T-helper 17 cell (primary cell): ENCODE measurements at regions not wholly inside any gene's neighbourhood (a gene's known extent, or its start where the extent isn't known, plus 50 kb on each side); places are given as distances from the start of the nearest gene placed in this dataset.

Source experiments
- ATAC-seq: fragments of 150-1000 bp; cut with Tn5 transposase; 2 replicates; pipeline ENCODE4 v1.10.0; 2021; ENCODE audit warnings: mild to moderate bottlenecking, moderate library complexity
- DNase-seq, 3 donors: peaks; one replicate each; pipeline versions ENCODE4 v3.0.0 to v3.0.0-alpha.2; 2020 to 2021
- H3K9me3 ChIP-seq: one replicate; pipeline ENCODE4 v1.7.0; 2013; ENCODE audit warnings: low read length, mild to moderate bottlenecking; ENCODE audit not compliant: control insufficient read depth, poor library complexity, severe bottlenecking
- H3K27ac Mint-ChIP-seq: one replicate; pipeline ENCODE4 v1.8.0; 2022; ENCODE audit warnings: mild to moderate bottlenecking, moderate library complexity, mixed read lengths
- H3K27me3 Mint-ChIP-seq: one replicate; pipeline ENCODE4 v1.8.0; 2022; ENCODE audit warnings: mixed read lengths
- H3K36me3 Mint-ChIP-seq: one replicate; pipeline ENCODE4 v1.8.0; 2022; ENCODE audit warnings: low read depth, mixed read lengths
- H3K4me1 Mint-ChIP-seq: one replicate; pipeline ENCODE4 v1.8.0; 2022; ENCODE audit warnings: mild to moderate bottlenecking, mixed read lengths
- H3K4me3 Mint-ChIP-seq: one replicate; pipeline ENCODE4 v1.8.0; 2022; ENCODE audit warnings: mild to moderate bottlenecking, moderate library complexity, mixed read lengths

GRCh38 chr5:111942661-111943401 lies 185.8 kb upstream of the NREP start:
- no peaks in the 10 kb centered on the region for H3K36me3 Mint-ChIP-seq
- H3K27ac Mint-ChIP-seq = no peak overlapping the region
- DNase-seq (no peak), ATAC-seq (no peak)
- no peak overlapping the region for H3K4me3 Mint-ChIP-seq
- H3K9me3 ChIP-seq = no peaks in the 10 kb centered on the region
- peaks cover 9% of the 10 kb centered on the region for H3K27me3 Mint-ChIP-seq
- no peaks in the 10 kb centered on the region for H3K4me1 Mint-ChIP-seq

GRCh38 chr5:111942201-111942600 lies 185.2 kb upstream of the NREP start:
- no peak for ATAC-seq
- H3K4me3 Mint-ChIP-seq = no peak overlapping the region
- no peaks in the 10 kb centered on the region for H3K4me1 Mint-ChIP-seq
- H3K27ac Mint-ChIP-seq = no peak overlapping the region
- no peaks in the 10 kb centered on the region for H3K36me3 Mint-ChIP-seq
- peaks cover 9% of the 10 kb centered on the region for H3K27me3 Mint-ChIP-seq
- no peaks in the 10 kb centered on the region for H3K9me3 ChIP-seq
- no peak for DNase-seq

DNA sequence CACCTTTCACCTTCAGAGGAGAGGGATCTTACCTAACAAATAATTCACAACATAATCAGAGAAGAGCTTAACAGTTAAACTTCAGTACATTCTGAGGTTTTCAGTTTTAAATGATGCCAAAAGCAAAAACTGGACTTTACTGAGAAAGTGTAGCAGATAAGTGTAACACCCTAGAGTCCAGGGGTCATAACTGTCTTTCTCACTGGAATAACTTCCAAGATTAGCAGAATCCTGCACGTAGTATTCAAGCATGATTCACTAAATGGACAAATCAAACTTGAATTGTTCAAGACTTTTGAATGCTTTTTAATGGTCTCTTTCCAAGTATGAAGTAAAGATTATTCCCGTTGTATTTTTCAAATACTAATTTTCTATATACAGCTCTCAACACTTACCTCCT lies 180.1 kb upstream of the NREP start:
- H3K9me3 ChIP-seq = no peaks in the 10 kb centered on the region
- H3K4me3 Mint-ChIP-seq = no peak overlapping the region
- no peaks in the 10 kb centered on the region for H3K36me3 Mint-ChIP-seq
- no peak overlapping the region for H3K27ac Mint-ChIP-seq
- no peaks in the 10 kb centered on the region for H3K4me1 Mint-ChIP-seq
- no peak for ATAC-seq
- H3K27me3 Mint-ChIP-seq = peaks cover 10% of the 10 kb centered on the region
- DNase-seq = no peak

GRCh38 chr5:111935835-111936234 lies 178.8 kb upstream of the NREP start:
- no peaks in the 10 kb centered on the region for H3K4me1 Mint-ChIP-seq
- peaks cover 10% of the 10 kb centered on the region for H3K27me3 Mint-ChIP-seq
- no peak for DNase-seq
- no peak overlapping the region for H3K27ac Mint-ChIP-seq
- no peaks in the 10 kb centered on the region for H3K9me3 ChIP-seq
- no peak overlapping the region for H3K4me3 Mint-ChIP-seq
- no peak for ATAC-seq
- H3K36me3 Mint-ChIP-seq = no peaks in the 10 kb centered on the region

- Mint-ChIP-seq H3K4me1 (no peaks in the 10 kb centered on the region), H3K36me3 (no peaks in the 10 kb centered on the region), H3K4me3 (no peak overlapping the region), H3K27ac (no peak overlapping the region), H3K27me3 (peaks cover 10% of the 10 kb centered on the region)
- DNase-seq (no peak), ATAC-seq (no peak)
- no peaks in the 10 kb centered on the region for H3K9me3 ChIP-seq
Measured at GRCh38 chr5:111935009-111935408, 178.0 kb upstream of the NREP start.

- Mint-ChIP-seq H3K27ac (no peak overlapping the region), H3K4me3 (no peak overlapping the region), H3K4me1 (peaks cover 2% of the 10 kb centered on the region), H3K36me3 (no peaks in the 10 kb centered on the region), H3K27me3 (peaks cover 10% of the 10 kb centered on the region)
- no peaks in the 10 kb centered on the region for H3K9me3 ChIP-seq
- no peak for ATAC-seq
- no peak for DNase-seq
Measured at GRCh38 chr5:111934511-111934910, 177.5 kb upstream of the NREP start.

- no peaks in the 10 kb centered on the region for H3K9me3 ChIP-seq
- DNase-seq = no peak
- Mint-ChIP-seq H3K36me3 (no peaks in the 10 kb centered on the region), H3K4me3 (no peak overlapping the region), H3K27ac (no peak overlapping the region), H3K4me1 (peaks cover 2% of the 10 kb centered on the region), H3K27me3 (peaks cover 10% of the 10 kb centered on the region)
- no peak for ATAC-seq
Measured at GRCh38 chr5:111933086-111933485, 176.1 kb upstream of the NREP start.

- DNase-seq (no peak), ATAC-seq (no peak)
- H3K9me3 ChIP-seq = no peaks in the 10 kb centered on the region
- H3K4me1 Mint-ChIP-seq = peaks cover 2% of the 10 kb centered on the region
- no peaks in the 10 kb centered on the region for H3K36me3 Mint-ChIP-seq
- peaks cover 10% of the 10 kb centered on the region for H3K27me3 Mint-ChIP-seq
- H3K4me3 Mint-ChIP-seq = no peak overlapping the region
- H3K27ac Mint-ChIP-seq = no peak overlapping the region
Measured at GRCh38 chr5:111932628-111933027, 175.6 kb upstream of the NREP start.

DNA sequence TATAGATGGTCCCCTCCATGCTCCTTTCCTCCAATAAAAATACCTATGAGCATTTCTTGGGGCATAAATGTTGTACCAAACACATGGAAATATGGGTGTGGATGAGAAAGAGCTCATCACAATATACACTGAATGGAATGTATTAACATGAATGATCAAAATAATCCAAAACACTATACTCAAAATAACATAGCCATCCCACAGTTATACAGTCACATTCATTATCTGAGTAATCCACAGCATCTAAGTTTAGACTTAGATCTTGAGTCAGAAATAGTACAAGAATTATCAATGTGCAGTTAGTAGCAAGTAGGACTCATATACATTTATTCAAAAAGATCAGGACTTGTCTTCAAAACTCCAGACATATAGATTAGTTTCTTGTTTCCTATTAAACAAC lies 175.2 kb upstream of the NREP start:
- Mint-ChIP-seq H3K4me3 (no peak overlapping the region), H3K27ac (no peak overlapping the region), H3K27me3 (peaks cover 10% of the 10 kb centered on the region), H3K4me1 (peaks cover 2% of the 10 kb centered on the region), H3K36me3 (no peaks in the 10 kb centered on the region)
- DNase-seq (no peak), ATAC-seq (no peak)
- H3K9me3 ChIP-seq = no peaks in the 10 kb centered on the region

GRCh38 chr5:111931655-111932054 lies 174.7 kb upstream of the NREP start:
- peaks cover 2% of the 10 kb centered on the region for H3K4me1 Mint-ChIP-seq
- H3K4me3 Mint-ChIP-seq = no peak overlapping the region
- ATAC-seq = no peak
- no peaks in the 10 kb centered on the region for H3K36me3 Mint-ChIP-seq
- no peaks in the 10 kb centered on the region for H3K9me3 ChIP-seq
- H3K27ac Mint-ChIP-seq = no peak overlapping the region
- peaks cover 7% of the 10 kb centered on the region for H3K27me3 Mint-ChIP-seq
- no peak for DNase-seq

- Mint-ChIP-seq H3K36me3 (no peaks in the 10 kb centered on the region), H3K4me1 (peaks cover 2% of the 10 kb centered on the region), H3K27me3 (peaks cover 2% of the 10 kb centered on the region), H3K4me3 (no peak overlapping the region), H3K27ac (no peak overlapping the region)
- DNase-seq (no peak), ATAC-seq (no peak)
- H3K9me3 ChIP-seq = no peaks in the 10 kb centered on the region
Measured at GRCh38 chr5:111930905-111931461, 174.0 kb upstream of the NREP start.

- no peaks in the 10 kb centered on the region for H3K9me3 ChIP-seq
- Mint-ChIP-seq H3K4me1 (peaks cover 2% of the 10 kb centered on the region), H3K36me3 (no peaks in the 10 kb centered on the region), H3K27me3 (peaks cover 7% of the 10 kb centered on the region), H3K4me3 (no peak overlapping the region), H3K27ac (no peak overlapping the region)
- no peak for ATAC-seq
- no peak for DNase-seq
Measured at GRCh38 chr5:111930449-111930848, 173.5 kb upstream of the NREP start.

DNA sequence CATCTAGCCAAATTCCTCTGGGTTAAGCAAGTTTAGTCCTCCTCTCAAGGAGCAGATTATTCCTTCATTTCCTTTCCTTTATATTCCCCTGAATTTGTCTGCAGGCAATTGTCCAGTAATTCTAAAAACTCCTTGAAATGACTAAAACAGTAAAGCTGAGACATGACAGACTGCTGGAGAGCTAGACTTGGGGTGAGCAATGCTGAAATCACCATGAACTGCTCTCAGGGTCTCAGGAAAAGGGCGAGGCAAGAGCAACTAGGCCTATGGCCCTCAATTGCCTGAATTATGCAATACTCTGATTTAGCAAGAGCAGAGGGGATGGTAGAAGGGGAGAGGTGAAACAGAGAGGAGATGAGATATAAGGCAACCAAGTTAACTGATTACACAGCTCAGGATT lies 172.9 kb upstream of the NREP start:
- H3K4me1 Mint-ChIP-seq = peaks cover 2% of the 10 kb centered on the region
- no peaks in the 10 kb centered on the region for H3K9me3 ChIP-seq
- ATAC-seq (no peak), DNase-seq (no peak)
- no peak overlapping the region for H3K4me3 Mint-ChIP-seq
- H3K27ac Mint-ChIP-seq = no peak overlapping the region
- peaks cover 7% of the 10 kb centered on the region for H3K27me3 Mint-ChIP-seq
- no peaks in the 10 kb centered on the region for H3K36me3 Mint-ChIP-seq

DNA sequence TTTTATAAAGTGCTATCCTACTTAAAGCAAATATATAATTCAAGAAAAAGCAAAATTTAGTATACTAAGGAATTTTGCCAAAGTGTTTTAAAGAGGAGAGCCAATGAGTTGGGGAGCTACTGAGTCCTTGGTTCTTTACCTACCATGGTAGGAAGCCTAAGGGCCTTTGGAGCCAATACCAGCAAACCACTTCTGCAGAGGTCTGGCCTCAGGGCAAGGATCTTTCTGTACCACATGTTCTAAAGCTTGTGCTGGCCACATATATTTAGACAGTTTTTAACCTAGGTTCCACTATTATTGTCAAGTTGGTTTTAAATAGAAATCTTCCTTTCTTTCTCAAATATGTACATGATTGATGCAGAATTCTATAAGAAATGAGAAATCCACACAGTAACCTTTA lies 172.3 kb upstream of the NREP start:
- no peak for ATAC-seq
- Mint-ChIP-seq H3K4me3 (no peak overlapping the region), H3K36me3 (no peaks in the 10 kb centered on the region), H3K27ac (no peak overlapping the region), H3K4me1 (peaks cover 2% of the 10 kb centered on the region), H3K27me3 (peaks cover 7% of the 10 kb centered on the region)
- no peaks in the 10 kb centered on the region for H3K9me3 ChIP-seq
- DNase-seq = no peak
